ENCODE measurements at regions not wholly inside any gene's neighbourhood (a gene's known extent, or its start where the extent isn't known, plus 50 kb on each side); places are given as distances from the start of the nearest gene placed in this dataset.

DNA sequence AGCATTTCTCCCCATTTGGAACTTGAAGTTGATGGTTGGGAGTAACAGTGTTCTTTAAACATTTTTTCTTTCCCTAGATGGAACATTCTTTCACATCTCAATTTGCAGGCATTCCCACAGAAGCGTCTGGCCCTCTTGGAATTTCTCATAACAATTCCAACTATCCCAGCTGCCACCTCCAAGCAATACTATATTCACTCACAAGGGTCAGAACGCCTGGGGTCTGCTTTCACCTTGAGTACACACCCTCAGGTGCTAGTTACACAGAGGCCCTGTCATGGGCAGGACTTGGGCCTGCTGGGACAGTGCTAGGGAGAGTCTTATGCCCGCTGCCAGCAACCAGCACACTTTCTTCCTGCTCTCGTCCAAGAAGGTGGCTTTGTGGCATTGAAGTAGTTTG is 136.5 kb downstream of the JCAD start:
- no CpG with 5 or more reads among the region's 4 CpGs for WGBS, 2 donors (ENCODE audit: extremely low coverage in 2 of 2, insufficient read length in 2 of 2, insufficient replicate concordance in 1 of 2)
- Histone ChIP-seq H3K36me3 (replicated peaks in 1 of 2; ENCODE audit: control insufficient read depth in 2 of 2, insufficient read depth in 2 of 2, low read length in 2 of 2) (no peaks in the 10 kb centered on the region), H3K27ac (replicated peaks; ENCODE audit: low read length) (no peak overlapping the region), H3K9ac (ENCODE audit: low read depth, low read length, poor library complexity) (no peak overlapping the region), H2BK12ac (ENCODE audit: low read length) (no peak overlapping the region), H3K23ac (ENCODE audit: low read depth, low read length, poor library complexity) (no peak overlapping the region), H2BK120ac (ENCODE audit: low read depth, low read length) (no peak overlapping the region), H4K8ac (ENCODE audit: low read depth, low read length) (no peak overlapping the region), H3K18ac (ENCODE audit: low read length) (no peak overlapping the region), H3K4ac (ENCODE audit: low read length) (no peak overlapping the region), H4K91ac (ENCODE audit: low read depth, low read length, poor library complexity) (no peak overlapping the region), H2BK15ac (ENCODE audit: low read length) (no peak overlapping the region), H3K4me3 (ENCODE audit: low read length in 2 of 2) (no peak overlapping the region), H3K9me3 (replicated peaks in 1 of 2; ENCODE audit: control insufficient read depth in 2 of 2, insufficient read depth in 1 of 2, low read depth in 1 of 2, low read length in 2 of 2) (peaks cover 0 to 6% of the 10 kb centered on the region in 2 donors), H3K4me1 (ENCODE audit: control insufficient read depth in 2 of 2, insufficient read depth in 1 of 2, low read depth in 1 of 2, low read length in 2 of 2) (peaks cover 9 to 12% of the 10 kb centered on the region in 2 donors), H3K79me1 (ENCODE audit: low read depth, low read length) (no peaks in the 10 kb centered on the region), H3K4me2 (ENCODE audit: insufficient read depth, low read length, poor library complexity, severe bottlenecking) (no peak overlapping the region), H3K14ac (ENCODE audit: low read length) (no peak overlapping the region), H2AFZ (ENCODE audit: low read length) (no peak overlapping the region), H3K27me3 (ENCODE audit: control insufficient read depth in 3 of 3, insufficient read depth in 3 of 3, low read depth in 1 of 3, low read length in 3 of 3) (peaks cover 0 to 13% (median 0%) of the 10 kb centered on the region in 3 experiments), H2AK5ac (ENCODE audit: low read depth, low read length) (no peak overlapping the region), H2BK5ac (ENCODE audit: low read length) (no peak overlapping the region)
- no peak for DNase-seq (ENCODE audit: low spot score)

DNA sequence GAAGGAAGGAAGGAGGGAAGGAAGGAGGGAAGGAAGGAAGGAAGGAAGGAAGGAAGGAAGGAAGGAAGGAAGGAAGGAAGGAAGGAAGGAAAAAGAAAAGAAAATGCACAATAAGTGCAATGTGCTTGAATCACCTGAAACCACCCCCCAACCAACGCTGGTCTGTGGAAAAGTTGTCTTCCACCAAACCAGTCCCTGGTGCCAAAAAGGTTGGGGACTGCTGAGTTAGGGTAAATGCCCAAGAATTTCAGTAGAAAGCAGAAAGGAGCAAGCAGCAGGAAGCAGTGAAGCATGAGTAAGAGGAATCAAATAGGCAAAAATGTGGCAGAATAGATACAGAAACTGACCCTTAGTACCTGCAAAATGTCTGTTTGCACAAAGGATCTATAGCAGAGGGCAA is 137.2 kb downstream of the JCAD start:
- Histone ChIP-seq H2BK5ac (ENCODE audit: low read length) (no peak overlapping the region), H4K91ac (ENCODE audit: low read depth, low read length, poor library complexity) (no peak overlapping the region), H4K8ac (ENCODE audit: low read depth, low read length) (no peak overlapping the region), H3K18ac (ENCODE audit: low read length) (no peak overlapping the region), H3K4ac (ENCODE audit: low read length) (no peak overlapping the region), H3K9ac (ENCODE audit: low read depth, low read length, poor library complexity) (no peak overlapping the region), H3K4me3 (ENCODE audit: low read length in 2 of 2) (no peak overlapping the region), H3K36me3 (replicated peaks in 1 of 2; ENCODE audit: control insufficient read depth in 2 of 2, insufficient read depth in 2 of 2, low read length in 2 of 2) (no peaks in the 10 kb centered on the region), H3K23ac (ENCODE audit: low read depth, low read length, poor library complexity) (no peak overlapping the region), H2AFZ (ENCODE audit: low read length) (no peak overlapping the region), H2AK5ac (ENCODE audit: low read depth, low read length) (no peak overlapping the region), H3K27me3 (ENCODE audit: control insufficient read depth in 3 of 3, insufficient read depth in 3 of 3, low read depth in 1 of 3, low read length in 3 of 3) (peaks cover 0 to 13% (median 0%) of the 10 kb centered on the region in 3 experiments), H3K14ac (ENCODE audit: low read length) (no peak overlapping the region), H3K9me3 (replicated peaks in 1 of 2; ENCODE audit: control insufficient read depth in 2 of 2, insufficient read depth in 1 of 2, low read depth in 1 of 2, low read length in 2 of 2) (peaks cover 0 to 6% of the 10 kb centered on the region in 2 donors), H3K4me2 (ENCODE audit: insufficient read depth, low read length, poor library complexity, severe bottlenecking) (no peak overlapping the region), H2BK15ac (ENCODE audit: low read length) (no peak overlapping the region), H2BK120ac (ENCODE audit: low read depth, low read length) (no peak overlapping the region), H3K4me1 (ENCODE audit: control insufficient read depth in 2 of 2, insufficient read depth in 1 of 2, low read depth in 1 of 2, low read length in 2 of 2) (peaks cover 9 to 12% of the 10 kb centered on the region in 2 donors), H3K79me1 (ENCODE audit: low read depth, low read length) (no peaks in the 10 kb centered on the region), H3K27ac (replicated peaks; ENCODE audit: low read length) (no peak overlapping the region), H2BK12ac (ENCODE audit: low read length) (no peak overlapping the region)
- WGBS, 2 donors (ENCODE audit: extremely low coverage in 2 of 2, insufficient read length in 2 of 2, insufficient replicate concordance in 1 of 2): no CpG with 5 or more reads among the region's 1 CpG
- DNase-seq (ENCODE audit: low spot score): no peak

DNA sequence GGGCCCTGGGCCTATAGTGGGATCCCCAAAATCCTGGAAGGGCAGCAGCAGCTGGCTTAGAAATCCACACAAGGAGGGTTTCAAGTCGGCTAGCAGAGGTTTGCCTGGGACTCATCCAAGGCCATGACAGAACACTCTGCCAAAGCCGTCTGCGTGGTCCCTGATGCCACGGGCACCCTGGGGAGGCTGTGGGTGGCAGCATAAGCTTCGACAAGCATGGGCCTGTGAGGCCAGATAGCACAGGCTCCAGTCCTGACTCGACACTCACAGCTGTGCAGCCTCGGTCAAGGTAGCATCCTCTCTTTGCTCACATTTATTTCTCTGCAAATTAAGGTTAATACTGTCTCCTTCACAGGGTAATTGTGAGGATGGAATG is 138.3 kb downstream of the JCAD start:
- no peak overlapping the region for H3K18ac ChIP-seq (ENCODE audit: low read length)
- no CpG with 5 or more reads among the region's 7 CpGs for WGBS, 2 donors (ENCODE audit: extremely low coverage in 2 of 2, insufficient read length in 2 of 2, insufficient replicate concordance in 1 of 2)

DNA sequence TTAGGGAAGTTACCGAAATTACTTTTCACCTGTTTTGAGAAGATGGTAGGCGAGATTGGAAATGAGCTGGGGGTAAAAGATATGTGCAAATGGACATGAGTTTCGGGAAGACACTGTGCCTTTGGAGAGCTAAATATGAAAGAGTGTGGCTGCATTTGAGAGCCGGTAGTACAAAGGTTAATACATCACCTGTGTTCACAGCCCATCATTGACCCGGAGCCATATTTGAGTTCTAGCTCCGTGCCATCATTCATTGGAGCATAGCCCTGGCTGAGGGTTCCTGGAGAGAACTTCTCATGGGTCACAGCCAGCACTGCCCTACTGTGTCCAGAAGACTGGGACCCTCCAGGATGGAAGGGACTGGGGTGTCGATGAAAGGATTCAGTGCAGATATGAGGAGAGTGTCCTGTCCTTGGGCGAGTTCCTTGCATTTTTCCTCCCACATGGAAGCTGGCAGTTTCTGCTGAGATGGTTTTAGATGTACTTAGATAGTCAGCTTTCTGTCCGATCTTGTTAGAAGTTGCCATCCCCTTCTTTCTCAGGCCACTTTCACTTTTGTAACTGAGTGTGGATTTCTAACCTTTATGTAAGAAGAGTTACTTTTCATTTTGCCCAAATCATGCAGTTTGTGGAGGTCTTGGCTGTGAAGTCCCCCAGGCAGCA is 138.8 kb downstream of the JCAD start:
- Histone ChIP-seq H3K4me1 (ENCODE audit: control insufficient read depth in 2 of 2, insufficient read depth in 1 of 2, low read depth in 1 of 2, low read length in 2 of 2) (peaks cover 0 to 5% of the 10 kb centered on the region in 2 donors), H2BK120ac (ENCODE audit: low read depth, low read length) (no peak overlapping the region), H3K36me3 (replicated peaks in 1 of 2; ENCODE audit: control insufficient read depth in 2 of 2, insufficient read depth in 2 of 2, low read length in 2 of 2) (no peaks in the 10 kb centered on the region), H3K9ac (ENCODE audit: low read depth, low read length, poor library complexity) (no peak overlapping the region), H2BK15ac (ENCODE audit: low read length) (no peak overlapping the region), H2AK5ac (ENCODE audit: low read depth, low read length) (no peak overlapping the region), H3K4me3 (ENCODE audit: low read length in 2 of 2) (no peak overlapping the region), H3K27me3 (ENCODE audit: control insufficient read depth in 3 of 3, insufficient read depth in 3 of 3, low read depth in 1 of 3, low read length in 3 of 3) (peaks cover 0 to 13% (median 0%) of the 10 kb centered on the region in 3 experiments), H3K18ac (ENCODE audit: low read length) (no peak overlapping the region), H2BK12ac (ENCODE audit: low read length) (no peak overlapping the region), H4K91ac (ENCODE audit: low read depth, low read length, poor library complexity) (no peak overlapping the region), H3K4me2 (ENCODE audit: insufficient read depth, low read length, poor library complexity, severe bottlenecking) (no peak overlapping the region), H3K14ac (ENCODE audit: low read length) (no peak overlapping the region), H3K9me3 (replicated peaks in 1 of 2; ENCODE audit: control insufficient read depth in 2 of 2, insufficient read depth in 1 of 2, low read depth in 1 of 2, low read length in 2 of 2) (peaks cover 0 to 6% of the 10 kb centered on the region in 2 donors), H4K8ac (ENCODE audit: low read depth, low read length) (no peak overlapping the region), H3K23ac (ENCODE audit: low read depth, low read length, poor library complexity) (peak overlapping the region; percentile 14), H3K27ac (replicated peaks; ENCODE audit: low read length) (no peak overlapping the region), H3K79me1 (ENCODE audit: low read depth, low read length) (no peaks in the 10 kb centered on the region), H2AFZ (ENCODE audit: low read length) (no peak overlapping the region), H2BK5ac (ENCODE audit: low read length) (no peak overlapping the region), H3K4ac (ENCODE audit: low read length) (no peak overlapping the region)
- WGBS, 2 donors (ENCODE audit: extremely low coverage in 2 of 2, insufficient read length in 2 of 2, insufficient replicate concordance in 1 of 2): no CpG with 5 or more reads among the region's 9 CpGs
- DNase-seq (ENCODE audit: low spot score): no peak

More for the DNA sequence above, 138.3 kb downstream of the JCAD start:
- Histone ChIP-seq H3K4me1 (ENCODE audit: control insufficient read depth in 2 of 2, insufficient read depth in 1 of 2, low read depth in 1 of 2, low read length in 2 of 2) (peaks cover 0 to 5% of the 10 kb centered on the region in 2 donors), H3K27me3 (ENCODE audit: control insufficient read depth in 3 of 3, insufficient read depth in 3 of 3, low read depth in 1 of 3, low read length in 3 of 3) (peaks cover 0 to 13% (median 0%) of the 10 kb centered on the region in 3 experiments), H3K4me2 (ENCODE audit: insufficient read depth, low read length, poor library complexity, severe bottlenecking) (no peak overlapping the region), H2BK12ac (ENCODE audit: low read length) (no peak overlapping the region), H2BK5ac (ENCODE audit: low read length) (no peak overlapping the region), H3K14ac (ENCODE audit: low read length) (no peak overlapping the region), H3K9me3 (replicated peaks in 1 of 2; ENCODE audit: control insufficient read depth in 2 of 2, insufficient read depth in 1 of 2, low read depth in 1 of 2, low read length in 2 of 2) (peaks cover 0 to 6% of the 10 kb centered on the region in 2 donors), H3K23ac (ENCODE audit: low read depth, low read length, poor library complexity) (peak overlapping the region; percentile 14), H3K4ac (ENCODE audit: low read length) (no peak overlapping the region), H3K9ac (ENCODE audit: low read depth, low read length, poor library complexity) (no peak overlapping the region), H3K36me3 (replicated peaks in 1 of 2; ENCODE audit: control insufficient read depth in 2 of 2, insufficient read depth in 2 of 2, low read length in 2 of 2) (no peaks in the 10 kb centered on the region), H4K91ac (ENCODE audit: low read depth, low read length, poor library complexity) (no peak overlapping the region), H3K4me3 (ENCODE audit: low read length in 2 of 2) (no peak overlapping the region), H2BK15ac (ENCODE audit: low read length) (no peak overlapping the region), H3K79me1 (ENCODE audit: low read depth, low read length) (no peaks in the 10 kb centered on the region), H4K8ac (ENCODE audit: low read depth, low read length) (no peak overlapping the region), H2BK120ac (ENCODE audit: low read depth, low read length) (no peak overlapping the region), H2AFZ (ENCODE audit: low read length) (no peak overlapping the region), H2AK5ac (ENCODE audit: low read depth, low read length) (no peak overlapping the region), H3K27ac (replicated peaks; ENCODE audit: low read length) (no peak overlapping the region)
- DNase-seq (ENCODE audit: low spot score): no peak

All from neuronal stem cell (in vitro differentiated cells).